H1 (cell line): ENCODE measurements at regions not wholly inside any gene's neighbourhood (a gene's known extent, or its start where the extent isn't known, plus 50 kb on each side); places are given as distances from the start of the nearest gene placed in this dataset.

ENCODE experiments used
- POU5F1 ChIP-seq: IDR thresholded peaks from 2 replicates; pipeline ENCODE4 v1.6.1; 2011; ENCODE audit warnings: low read depth, mild to moderate bottlenecking, low read length, moderate library complexity
- SIN3A ChIP-seq, 2 experiments: IDR thresholded peaks in 1 of 2; conservative IDR thresholded peaks in 1 of 2; 2 replicates each; pipeline ENCODE4 v1.6.1; 2011 to 2012; ENCODE audit warnings: low read length in 2 of 2, improper control_type of control experiment in 1 of 2, low read depth in 1 of 2, mild to moderate bottlenecking in 1 of 2

DNA sequence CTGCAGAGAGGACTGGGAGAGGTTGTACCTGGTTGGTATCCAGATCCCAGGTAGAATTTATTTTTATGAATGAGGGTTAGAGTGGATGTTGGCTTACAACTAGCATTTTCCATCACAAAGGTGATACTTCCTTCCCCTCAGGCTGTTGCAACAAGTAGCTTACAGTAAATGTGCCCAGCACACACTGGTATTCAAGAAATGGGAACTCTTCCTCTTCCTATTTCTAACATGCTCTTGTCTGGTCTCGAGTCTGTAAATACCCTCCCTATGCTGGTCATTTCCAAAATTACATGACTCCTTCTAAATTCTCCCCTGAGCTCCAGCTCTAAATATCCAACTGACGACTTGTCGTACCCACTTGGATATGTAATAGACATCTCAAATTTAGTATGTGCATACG lies 90.1 kb upstream of the FOXC1 start (continued):
- TF ChIP-seq SIN3A (conservative IDR thresholded peaks at IDR 0.05 in 1 of 2, IDR thresholded peaks at IDR 0.05 in 1 of 2; ENCODE audit: low read depth in 1 of 2, low read length in 2 of 2): no peak
- no peak for TF ChIP-seq POU5F1
